ENCODE measurements at regions not wholly inside any gene's neighbourhood (a gene's known extent, or its start where the extent isn't known, plus 50 kb on each side); places are given as distances from the start of the nearest gene placed in this dataset.
"Not testable (repeated sequence)": the region's sequence is repeated elsewhere in the genome, so short reads cannot be mapped to it uniquely, and the experiment has no call there.

- H3K4me1 ChIP-seq (ENCODE audit: control insufficient read depth, insufficient read depth, low read length, poor library complexity, severe bottlenecking), result no peaks in the 10 kb centered on the region
- DNase-seq, result no peak
- H3K27ac ChIP-seq (ENCODE audit: insufficient read depth, low read length, poor library complexity, severe bottlenecking), result no peak overlapping the region
- Mint-ChIP-seq H3K9me3 (peaks cover 0 to 2% (median 0%) of the 10 kb centered on the region in 7 donors), H3K36me3 (peaks cover 3% of the 10 kb centered on the region), H3K27me3 (no peaks in the 10 kb centered on the region), H3K4me3 (no peak overlapping the region), H3K27ac (no peak overlapping the region), H3K4me1 (peaks cover 0 to 18% (median 11%) of the 10 kb centered on the region in 4 donors)
- no peak for ATAC-seq (ENCODE audit: low read depth in 2 of 2)
- no peaks in the 10 kb centered on the region for H3K27me3 ChIP-seq (ENCODE audit: control insufficient read depth, insufficient read depth, low read length)
- H3K36me3 ChIP-seq (ENCODE audit: control insufficient read depth, insufficient read depth, low read length), result no peaks in the 10 kb centered on the region
- no peaks in the 10 kb centered on the region for H3K9me3 ChIP-seq (ENCODE audit: control insufficient read depth in 2 of 2, low read length in 2 of 2)
- H3K4me3 ChIP-seq (ENCODE audit: low read depth, low read length), result no peak overlapping the region
These were observed 619.7 kb downstream of the MID1IP1 start for GRCh38 chrX:39421006-39421405.

GRCh38 chrX:39425124-39425806 is 624.0 kb downstream of the MID1IP1 start:
- no peak overlapping the region for H3K4me3 ChIP-seq (ENCODE audit: low read depth, low read length)
- no peaks in the 10 kb centered on the region for H3K9me3 ChIP-seq (ENCODE audit: control insufficient read depth in 2 of 2, low read length in 2 of 2)
- no peak for DNase-seq
- no peaks in the 10 kb centered on the region for H3K27me3 Mint-ChIP-seq
- no peak overlapping the region for H3K27ac ChIP-seq (ENCODE audit: insufficient read depth, low read length, poor library complexity, severe bottlenecking)
- no peak overlapping the region for H3K27ac Mint-ChIP-seq
- no peaks in the 10 kb centered on the region for H3K27me3 ChIP-seq (ENCODE audit: control insufficient read depth, insufficient read depth, low read length)
- H3K4me1 Mint-ChIP-seq, result peaks cover 0 to 35% (median 21%) of the 10 kb centered on the region in 4 donors
- ATAC-seq (ENCODE audit: low read depth in 2 of 2), result peak in 1 of 2 donors; percentile 31
- no peaks in the 10 kb centered on the region for H3K36me3 Mint-ChIP-seq
- H3K36me3 ChIP-seq (ENCODE audit: control insufficient read depth, insufficient read depth, low read length), result no peaks in the 10 kb centered on the region
- no peak overlapping the region for H3K4me3 Mint-ChIP-seq
- peaks cover 4% of the 10 kb centered on the region for H3K4me1 ChIP-seq (ENCODE audit: control insufficient read depth, insufficient read depth, low read length, poor library complexity, severe bottlenecking)
- H3K9me3 Mint-ChIP-seq, result peaks cover 0 to 2% (median 0%) of the 10 kb centered on the region in 7 donors

GRCh38 chrX:39426101-39426500 is 624.8 kb downstream of the MID1IP1 start:
- Mint-ChIP-seq H3K4me1 (peaks cover 0 to 36% (median 21%) of the 10 kb centered on the region in 4 donors), H3K27me3 (no peaks in the 10 kb centered on the region), H3K4me3 (no peak overlapping the region), H3K27ac (no peak overlapping the region), H3K36me3 (no peaks in the 10 kb centered on the region), H3K9me3 (peaks cover 0 to 2% (median 0%) of the 10 kb centered on the region in 7 donors)
- ATAC-seq (ENCODE audit: low read depth in 2 of 2) (no peak), DNase-seq (no peak)
- Histone ChIP-seq H3K36me3 (ENCODE audit: control insufficient read depth, insufficient read depth, low read length) (no peaks in the 10 kb centered on the region), H3K4me3 (ENCODE audit: low read depth, low read length) (no peak overlapping the region), H3K27ac (ENCODE audit: insufficient read depth, low read length, poor library complexity, severe bottlenecking) (no peak overlapping the region), H3K4me1 (ENCODE audit: control insufficient read depth, insufficient read depth, low read length, poor library complexity, severe bottlenecking) (peaks cover 4% of the 10 kb centered on the region), H3K27me3 (ENCODE audit: control insufficient read depth, insufficient read depth, low read length) (no peaks in the 10 kb centered on the region), H3K9me3 (ENCODE audit: control insufficient read depth in 2 of 2, low read length in 2 of 2) (no peaks in the 10 kb centered on the region)

- H3K27ac ChIP-seq (ENCODE audit: insufficient read depth, low read length, poor library complexity, severe bottlenecking), result no peak overlapping the region
- no peaks in the 10 kb centered on the region for H3K9me3 ChIP-seq (ENCODE audit: control insufficient read depth in 2 of 2, low read length in 2 of 2)
- Mint-ChIP-seq H3K27me3 (no peaks in the 10 kb centered on the region), H3K36me3 (no peaks in the 10 kb centered on the region), H3K4me1 (peaks cover 0 to 42% (median 21%) of the 10 kb centered on the region in 4 donors), H3K9me3 (peaks cover 0 to under 1% (median 0%) of the 10 kb centered on the region in 7 donors), H3K27ac (peak overlapping the region; percentile 32 to 85 (median 84)), H3K4me3 (peak overlapping the region in 2 of 4 donors; percentile 20 to 65)
- H3K27me3 ChIP-seq (ENCODE audit: control insufficient read depth, insufficient read depth, low read length), result no peaks in the 10 kb centered on the region
- peaks cover 4% of the 10 kb centered on the region for H3K4me1 ChIP-seq (ENCODE audit: control insufficient read depth, insufficient read depth, low read length, poor library complexity, severe bottlenecking)
- H3K36me3 ChIP-seq (ENCODE audit: control insufficient read depth, insufficient read depth, low read length), result no peaks in the 10 kb centered on the region
- H3K4me3 ChIP-seq (ENCODE audit: low read depth, low read length), result no peak overlapping the region
- ATAC-seq (ENCODE audit: low read depth in 2 of 2), result peak in 1 of 2 donors; percentile 65
- peak in 2 of 3 donors; percentile 11 to 56 for DNase-seq
These were observed 626.2 kb downstream of the MID1IP1 start for GRCh38 chrX:39427492-39427891.

- Histone ChIP-seq H3K36me3 (ENCODE audit: control insufficient read depth, insufficient read depth, low read length) (no peaks in the 10 kb centered on the region), H3K27ac (ENCODE audit: insufficient read depth, low read length, poor library complexity, severe bottlenecking) (no peak overlapping the region), H3K27me3 (ENCODE audit: control insufficient read depth, insufficient read depth, low read length) (no peaks in the 10 kb centered on the region), H3K4me1 (ENCODE audit: control insufficient read depth, insufficient read depth, low read length, poor library complexity, severe bottlenecking) (peaks cover 4% of the 10 kb centered on the region), H3K9me3 (ENCODE audit: control insufficient read depth in 2 of 2, low read length in 2 of 2) (no peaks in the 10 kb centered on the region), H3K4me3 (ENCODE audit: low read depth, low read length) (no peak overlapping the region)
- Mint-ChIP-seq H3K27me3 (no peaks in the 10 kb centered on the region), H3K36me3 (no peaks in the 10 kb centered on the region), H3K9me3 (no peaks in the 10 kb centered on the region), H3K27ac (peak overlapping the region in 2 of 3 donors; percentile 32 to 84), H3K4me3 (peak overlapping the region in 1 of 4 donors; percentile 20), H3K4me1 (peaks cover 0 to 42% (median 21%) of the 10 kb centered on the region in 4 donors)
- peak in 1 of 3 donors; percentile 26 for DNase-seq
- peak; percentile 48 to 52 for ATAC-seq (ENCODE audit: low read depth in 2 of 2)
These were observed 626.6 kb downstream of the MID1IP1 start for GRCh38 chrX:39427906-39428305.

GRCh38 chrX:39430551-39430950 is 629.3 kb downstream of the MID1IP1 start:
- ATAC-seq (ENCODE audit: low read depth in 2 of 2), result no peak
- H3K4me3 Mint-ChIP-seq, result no peak overlapping the region

GRCh38 chrX:39431893-39432292 is 630.6 kb downstream of the MID1IP1 start:
- Histone ChIP-seq H3K4me1 (ENCODE audit: control insufficient read depth, insufficient read depth, low read length, poor library complexity, severe bottlenecking) (peaks cover 4% of the 10 kb centered on the region), H3K27me3 (ENCODE audit: control insufficient read depth, insufficient read depth, low read length) (no peaks in the 10 kb centered on the region), H3K4me3 (ENCODE audit: low read depth, low read length) (no peak overlapping the region), H3K27ac (ENCODE audit: insufficient read depth, low read length, poor library complexity, severe bottlenecking) (no peak overlapping the region), H3K9me3 (ENCODE audit: control insufficient read depth in 2 of 2, low read length in 2 of 2) (no peaks in the 10 kb centered on the region), H3K36me3 (ENCODE audit: control insufficient read depth, insufficient read depth, low read length) (no peaks in the 10 kb centered on the region)
- no peaks in the 10 kb centered on the region for H3K36me3 Mint-ChIP-seq
- peak overlapping the region in 1 of 3 donors; percentile 63 for H3K27ac Mint-ChIP-seq
- peaks cover 0 to 33% (median 16%) of the 10 kb centered on the region in 4 donors for H3K4me1 Mint-ChIP-seq
- no peaks in the 10 kb centered on the region for H3K27me3 Mint-ChIP-seq
- ATAC-seq (ENCODE audit: low read depth in 2 of 2) (no peak), DNase-seq (no peak)
- H3K4me3 Mint-ChIP-seq, result no peak overlapping the region
- peaks cover 0 to 1% (median 0%) of the 10 kb centered on the region in 7 donors for H3K9me3 Mint-ChIP-seq

More at GRCh38 chrX:39430551-39430950, 629.3 kb downstream of the MID1IP1 start:
- no peaks in the 10 kb centered on the region for H3K27me3 ChIP-seq (ENCODE audit: control insufficient read depth, insufficient read depth, low read length)
- no peaks in the 10 kb centered on the region for H3K36me3 ChIP-seq (ENCODE audit: control insufficient read depth, insufficient read depth, low read length)
- H3K27ac Mint-ChIP-seq, result no peak overlapping the region
- peaks cover 0 to 38% (median 17%) of the 10 kb centered on the region in 4 donors for H3K4me1 Mint-ChIP-seq
- H3K4me1 ChIP-seq (ENCODE audit: control insufficient read depth, insufficient read depth, low read length, poor library complexity, severe bottlenecking), result peaks cover 4% of the 10 kb centered on the region
- H3K27me3 Mint-ChIP-seq, result no peaks in the 10 kb centered on the region
- peaks cover 0 to 1% (median 0%) of the 10 kb centered on the region in 7 donors for H3K9me3 Mint-ChIP-seq
- H3K36me3 Mint-ChIP-seq, result no peaks in the 10 kb centered on the region
- no peak for DNase-seq
- H3K4me3 ChIP-seq (ENCODE audit: low read depth, low read length), result no peak overlapping the region
- no peaks in the 10 kb centered on the region for H3K9me3 ChIP-seq (ENCODE audit: control insufficient read depth in 2 of 2, low read length in 2 of 2)
- H3K27ac ChIP-seq (ENCODE audit: insufficient read depth, low read length, poor library complexity, severe bottlenecking), result no peak overlapping the region

- peak overlapping the region in 1 of 3 donors; percentile 3 for H3K27ac Mint-ChIP-seq
- H3K36me3 ChIP-seq (ENCODE audit: control insufficient read depth, insufficient read depth, low read length); H3K36me3 Mint-ChIP-seq; H3K9me3 Mint-ChIP-seq; ATAC-seq (ENCODE audit: low read depth in 2 of 2); H3K4me3 Mint-ChIP-seq; H3K27me3 Mint-ChIP-seq; H3K27ac ChIP-seq (ENCODE audit: insufficient read depth, low read length, poor library complexity, severe bottlenecking); H3K4me3 ChIP-seq (ENCODE audit: low read depth, low read length); H3K27me3 ChIP-seq (ENCODE audit: control insufficient read depth, insufficient read depth, low read length); H3K4me1 ChIP-seq (ENCODE audit: control insufficient read depth, insufficient read depth, low read length, poor library complexity, severe bottlenecking); H3K9me3 ChIP-seq (ENCODE audit: control insufficient read depth in 2 of 2, low read length in 2 of 2); DNase-seq: not testable (repeated sequence)
- peaks cover 0 to 18% (median under 1%) of the 10 kb centered on the region in 4 donors for H3K4me1 Mint-ChIP-seq
These were observed 633.4 kb downstream of the MID1IP1 start for GRCh38 chrX:39434671-39435070.

All from CD4-positive, CD25-positive, alpha-beta regulatory T cell (primary cell).